HG02943 (cell line): ENCODE measurements at regions not wholly inside any gene's neighbourhood (a gene's known extent, or its start where the extent isn't known, plus 50 kb on each side); places are given as distances from the start of the nearest gene placed in this dataset.

Experiments
- ATAC-seq: cut with Tn5 transposase; IDR thresholded peaks from one replicate; pipeline ENCODE4 v1.9.1; 2021; ENCODE audit warnings: mild to moderate bottlenecking, low read depth, moderate library complexity; ENCODE audit not compliant: unreplicated experiment

- ATAC-seq = peak; percentile 84
These were observed 115.8 kb upstream of the SIX3 start for GRCh38 chr2:44825702-44826101.

DNA sequence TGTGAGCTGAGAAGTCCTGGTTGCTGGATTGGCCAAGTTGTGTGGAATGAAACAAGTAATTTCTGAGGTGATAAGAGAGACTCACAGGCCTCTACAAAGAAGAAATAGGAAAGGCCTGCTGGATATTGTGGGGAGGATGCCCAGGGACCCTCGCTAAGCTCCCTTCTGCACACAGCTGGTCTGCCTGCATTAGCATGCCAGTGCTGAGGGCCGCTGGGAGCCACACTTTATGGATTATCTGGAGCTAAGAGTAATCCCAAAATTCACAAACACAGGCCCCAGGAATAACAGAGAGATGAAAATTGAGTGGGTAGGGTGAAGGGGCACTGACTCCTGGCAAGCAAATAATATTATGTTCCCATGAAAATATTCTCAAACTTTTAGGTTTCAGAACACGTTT, 114.9 kb upstream of the SIX3 start:
- no peak for ATAC-seq

- ATAC-seq = no peak
These were observed 111.7 kb upstream of the SIX3 start for GRCh38 chr2:44829771-44830170.

DNA sequence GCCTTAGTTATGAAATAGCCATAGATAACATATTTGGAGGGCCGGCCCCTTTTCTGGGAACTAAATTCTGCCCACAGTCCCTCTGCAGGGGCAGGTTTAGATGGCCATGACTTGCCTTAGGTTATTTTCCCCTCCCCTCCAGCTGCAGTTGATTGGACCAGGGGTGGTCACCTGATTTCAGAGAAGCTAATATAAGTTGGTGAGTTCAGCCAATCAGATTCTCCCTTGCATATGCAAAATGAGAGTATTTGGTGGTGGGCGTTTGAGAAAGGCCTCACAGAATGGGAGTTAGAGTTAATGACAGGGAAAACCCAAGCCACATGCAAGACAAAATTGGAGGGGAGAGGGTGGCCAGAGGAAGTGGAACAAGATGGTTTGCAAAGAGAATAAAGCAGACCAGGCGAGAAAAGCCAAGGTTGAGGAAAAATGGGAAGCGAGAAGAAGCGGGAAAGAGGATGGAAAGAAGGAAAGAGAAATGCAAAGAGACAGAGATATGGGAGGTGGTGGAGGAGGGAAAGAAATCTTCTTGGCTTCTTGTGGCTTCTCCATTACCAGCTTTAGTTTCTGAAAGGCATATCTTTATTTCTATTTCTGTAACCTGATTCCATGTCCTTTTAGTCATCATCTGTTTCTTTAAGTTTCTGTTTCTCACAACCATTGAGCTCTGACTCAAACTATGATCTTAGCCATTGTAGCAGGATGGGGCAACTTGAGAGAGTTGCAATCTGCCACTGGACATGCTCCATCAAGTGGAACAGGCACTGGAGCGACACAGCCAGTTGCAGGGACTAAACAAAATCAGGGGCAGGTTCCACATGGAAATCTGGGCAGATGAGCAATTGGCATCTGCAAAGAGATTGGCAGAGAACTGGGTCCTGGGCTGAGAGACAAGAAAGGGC, 108.1 kb upstream of the SIX3 start:
- no peak for ATAC-seq

- ATAC-seq = no peak
These were observed 106.8 kb upstream of the SIX3 start for GRCh38 chr2:44834656-44835055.

- ATAC-seq = no peak
These were observed 105.3 kb upstream of the SIX3 start for GRCh38 chr2:44836174-44836573.

GRCh38 chr2:44836916-44837315, 104.6 kb upstream of the SIX3 start:
- ATAC-seq = no peak

- no peak for ATAC-seq
These were observed 103.2 kb upstream of the SIX3 start for GRCh38 chr2:44838116-44838790.

DNA sequence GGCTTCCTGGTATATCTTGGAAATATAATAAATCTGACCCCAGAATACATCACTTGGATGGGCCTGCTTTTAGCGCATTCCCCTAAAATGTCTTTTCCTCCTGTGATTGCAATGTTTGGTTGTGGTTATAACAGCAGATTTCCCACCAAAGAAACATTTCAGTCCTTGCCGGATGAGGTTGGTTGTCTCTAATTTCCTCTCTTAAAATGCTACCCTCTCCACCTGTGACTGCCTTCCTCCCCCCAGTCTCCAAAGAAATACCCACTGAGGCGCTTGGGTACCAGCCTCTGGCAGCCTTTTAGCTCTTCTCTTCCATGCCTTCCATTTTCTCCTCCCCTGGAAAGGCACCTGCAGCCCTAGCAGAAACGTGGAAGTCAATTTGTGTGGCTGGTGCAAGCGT, 102.1 kb upstream of the SIX3 start:
- ATAC-seq = no peak

DNA sequence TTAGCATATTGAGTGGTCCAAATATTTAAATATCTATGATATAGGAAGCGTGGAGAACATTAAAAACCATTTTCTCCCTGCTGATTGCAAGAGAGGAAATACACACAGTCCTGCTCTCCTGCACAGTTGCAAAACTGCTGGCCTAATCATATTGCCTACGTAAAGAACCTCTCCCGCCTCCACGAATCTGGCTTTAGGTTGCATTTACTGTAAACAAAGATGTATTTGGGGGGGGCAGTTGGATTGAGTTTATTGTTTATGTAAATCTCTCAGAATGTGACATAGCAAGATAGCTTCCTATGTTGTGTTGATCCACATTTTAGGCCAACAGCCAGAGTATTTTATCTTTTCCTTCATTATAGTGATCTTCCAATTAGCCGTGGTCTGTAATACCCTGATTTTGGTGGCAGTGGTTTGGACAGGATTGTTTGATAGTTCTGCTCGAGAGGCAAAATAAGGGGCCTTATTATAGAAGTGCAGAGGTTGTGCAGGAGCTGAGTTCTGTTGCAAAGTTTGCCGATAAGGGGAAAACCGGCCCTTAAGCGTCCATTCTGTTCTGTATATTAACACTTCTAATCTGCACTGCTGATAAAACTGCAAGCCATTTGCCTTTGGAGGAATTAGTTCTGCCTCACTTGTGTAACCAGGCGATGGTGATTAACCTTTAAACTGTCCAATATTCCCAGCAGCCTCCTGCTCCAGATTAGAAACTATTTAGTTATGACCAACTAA, 101.6 kb upstream of the SIX3 start:
- ATAC-seq = no peak

GRCh38 chr2:44840503-44840850, 101.0 kb upstream of the SIX3 start:
- no peak for ATAC-seq

DNA sequence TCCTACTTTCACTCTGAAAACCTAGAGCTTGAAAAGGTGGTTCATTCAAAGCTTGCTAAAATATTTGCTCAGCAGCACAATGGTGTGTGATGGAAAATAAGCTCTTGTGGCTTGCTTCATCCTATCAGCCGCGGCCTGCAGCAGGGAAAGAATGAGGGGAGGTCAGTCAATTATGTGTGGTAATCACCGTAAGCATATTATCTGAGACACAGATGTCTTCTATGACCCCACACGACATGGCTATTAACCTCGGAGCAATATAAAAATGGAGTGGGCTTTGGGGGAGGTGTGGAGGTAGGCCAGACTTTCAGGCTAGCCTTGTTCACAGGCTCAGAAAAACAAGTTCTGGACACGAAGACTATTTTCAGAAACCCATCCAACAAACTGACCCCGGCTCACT, 98.4 kb upstream of the SIX3 start:
- no peak for ATAC-seq

DNA sequence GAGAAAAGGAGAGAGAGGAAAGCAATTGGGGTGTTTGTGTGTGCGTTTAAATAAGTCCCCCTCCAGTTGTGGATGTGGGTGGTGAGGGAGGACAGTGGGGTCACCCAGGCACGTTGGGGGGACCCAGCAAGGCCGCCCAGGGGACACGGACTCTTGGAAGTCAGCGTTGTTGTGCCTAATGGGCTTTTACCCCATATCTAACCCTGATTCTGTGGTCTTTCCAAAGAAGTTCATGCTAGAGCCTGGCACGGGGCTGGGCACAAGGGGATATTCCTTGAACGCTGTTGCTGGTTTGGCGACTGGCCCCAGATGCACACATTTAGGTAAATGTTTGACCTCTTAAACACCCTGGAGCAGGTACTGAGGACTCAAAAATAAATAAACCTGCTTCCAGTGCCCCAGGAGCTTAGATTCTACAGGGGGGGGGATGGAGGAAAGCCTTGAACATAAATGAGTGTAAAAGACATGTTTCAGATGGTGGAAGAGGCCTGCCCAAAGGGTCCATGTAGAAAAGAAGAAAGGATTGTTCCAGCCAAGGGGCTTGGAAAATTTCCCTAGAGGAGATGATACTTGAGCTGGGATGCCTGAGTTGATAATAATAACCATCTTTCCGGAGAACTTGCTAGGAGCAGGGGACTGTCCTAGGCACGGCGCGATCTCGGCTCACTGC, 97.7 kb upstream of the SIX3 start:
- no peak for ATAC-seq

GRCh38 chr2:44844651-44845270, 96.7 kb upstream of the SIX3 start:
- ATAC-seq = no peak

DNA sequence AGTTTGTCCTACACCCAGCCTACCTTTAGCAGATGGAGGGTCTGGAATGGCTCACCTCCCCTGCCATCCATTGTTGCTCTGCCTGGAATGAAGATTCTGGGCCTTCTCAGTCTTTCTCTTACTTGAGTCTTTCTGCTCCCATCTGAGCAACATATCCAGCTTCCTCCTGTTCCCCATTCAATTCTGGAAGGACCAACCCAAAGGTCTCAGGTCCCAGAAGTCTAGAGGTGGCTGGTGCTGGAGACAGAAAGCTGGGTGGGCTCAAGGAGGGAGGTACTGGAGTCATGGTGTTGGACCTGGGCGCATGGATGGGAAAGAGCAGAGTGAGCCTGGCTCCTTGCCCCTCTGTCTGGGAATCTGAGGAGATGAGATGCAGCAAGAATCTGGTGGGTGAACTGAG, 93.5 kb upstream of the SIX3 start:
- no peak for ATAC-seq

DNA sequence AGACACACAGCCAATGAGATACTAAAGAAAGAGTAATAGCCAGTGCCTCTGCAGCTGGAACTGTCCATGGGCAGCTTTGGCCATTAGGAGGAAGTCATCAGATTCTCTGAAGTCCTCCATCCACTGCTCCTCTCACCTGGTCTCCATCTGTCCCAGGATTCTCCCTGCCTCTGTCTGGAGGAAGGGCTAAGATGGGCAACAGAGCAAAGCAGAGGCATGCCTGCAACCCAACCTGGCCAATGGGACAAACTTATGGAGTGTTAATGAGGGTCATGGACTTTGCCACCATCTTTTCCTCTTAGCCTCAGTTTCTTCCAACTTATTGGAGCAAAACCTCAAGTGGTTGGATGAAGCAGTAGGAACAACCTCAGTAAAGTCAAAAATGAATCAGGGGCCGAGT, 91.5 kb upstream of the SIX3 start:
- ATAC-seq = no peak

DNA sequence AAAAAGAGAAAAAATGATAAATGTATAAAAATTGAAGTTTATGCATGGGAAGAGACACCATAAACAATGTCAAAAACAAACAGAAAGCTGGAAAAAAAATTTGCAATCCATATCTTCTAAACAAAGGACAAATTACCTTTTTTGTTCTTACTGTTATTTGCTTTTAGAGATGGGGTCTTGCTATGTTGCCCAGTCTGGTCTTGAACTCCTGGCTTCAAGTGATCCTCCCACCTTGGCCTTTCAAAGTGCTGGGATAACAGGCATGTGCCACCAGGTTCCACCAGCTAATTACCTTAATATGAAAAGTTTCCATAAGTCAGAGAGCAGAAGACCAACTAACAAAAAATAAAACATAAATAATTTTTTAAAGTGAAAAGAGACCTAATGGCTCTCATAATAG, 90.0 kb upstream of the SIX3 start:
- no peak for ATAC-seq

GRCh38 chr2:44852594-44852993, 88.9 kb upstream of the SIX3 start:
- no peak for ATAC-seq

DNA sequence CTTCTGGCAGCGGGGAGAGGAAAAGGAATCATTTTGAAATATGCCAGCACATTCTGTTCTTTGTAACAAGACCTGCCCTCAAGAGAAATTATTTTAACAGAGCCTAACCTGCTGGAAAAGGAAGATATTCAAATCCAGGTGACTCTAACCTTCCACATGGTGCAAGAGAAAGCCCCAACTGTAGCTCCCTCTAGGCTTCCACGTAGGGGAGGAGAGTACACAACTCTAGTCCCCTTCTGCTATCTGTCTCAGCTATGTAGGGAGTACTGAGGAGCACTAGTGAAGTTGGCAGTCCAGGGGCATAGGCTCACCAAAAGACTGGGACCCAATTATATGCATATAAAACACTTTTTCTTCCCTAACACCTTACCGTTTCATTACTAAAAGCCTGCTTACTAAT, 82.2 kb upstream of the SIX3 start:
- no peak for ATAC-seq

DNA sequence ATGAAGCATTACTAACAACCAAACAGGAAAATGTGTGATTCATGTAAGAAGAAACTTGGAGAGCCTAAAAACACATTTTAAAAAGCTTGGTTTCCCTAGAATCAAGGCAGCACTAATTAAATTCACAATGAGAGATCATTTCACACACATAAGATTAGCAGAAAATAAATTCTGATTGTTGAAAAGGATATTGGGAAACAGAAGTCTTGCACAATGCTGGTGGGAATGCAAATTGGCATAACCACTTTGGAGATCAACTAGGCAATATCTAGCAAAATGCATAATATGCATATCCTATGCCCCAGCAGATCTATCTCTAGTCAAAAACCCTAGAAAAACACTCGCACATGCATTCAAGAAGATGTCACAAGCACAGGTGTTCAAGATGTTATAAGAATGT, 75.3 kb upstream of the SIX3 start:
- ATAC-seq = no peak

DNA sequence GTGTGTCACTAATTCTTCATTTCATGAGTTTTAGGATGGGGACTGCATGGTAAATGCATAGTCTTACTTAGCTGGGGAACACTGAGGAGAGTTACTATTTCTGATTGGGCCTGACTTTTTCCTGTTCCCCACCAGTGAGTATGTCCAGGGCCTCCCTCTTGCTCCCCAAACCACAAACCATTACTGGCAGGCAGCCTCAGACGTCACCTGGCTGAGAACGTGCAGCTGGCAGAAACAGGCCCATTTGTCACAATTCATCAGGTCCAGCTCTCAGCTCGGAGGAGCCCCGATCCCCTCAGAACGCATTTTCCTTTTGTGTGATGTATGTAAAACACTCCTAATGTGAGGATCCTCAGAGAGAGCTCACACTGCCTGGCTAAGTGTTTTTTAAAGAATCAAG, 71.7 kb upstream of the SIX3 start:
- no peak for ATAC-seq
